ENCODE measurements at regions not wholly inside any gene's neighbourhood (a gene's known extent, or its start where the extent isn't known, plus 50 kb on each side); places are given as distances from the start of the nearest gene placed in this dataset.

DNA sequence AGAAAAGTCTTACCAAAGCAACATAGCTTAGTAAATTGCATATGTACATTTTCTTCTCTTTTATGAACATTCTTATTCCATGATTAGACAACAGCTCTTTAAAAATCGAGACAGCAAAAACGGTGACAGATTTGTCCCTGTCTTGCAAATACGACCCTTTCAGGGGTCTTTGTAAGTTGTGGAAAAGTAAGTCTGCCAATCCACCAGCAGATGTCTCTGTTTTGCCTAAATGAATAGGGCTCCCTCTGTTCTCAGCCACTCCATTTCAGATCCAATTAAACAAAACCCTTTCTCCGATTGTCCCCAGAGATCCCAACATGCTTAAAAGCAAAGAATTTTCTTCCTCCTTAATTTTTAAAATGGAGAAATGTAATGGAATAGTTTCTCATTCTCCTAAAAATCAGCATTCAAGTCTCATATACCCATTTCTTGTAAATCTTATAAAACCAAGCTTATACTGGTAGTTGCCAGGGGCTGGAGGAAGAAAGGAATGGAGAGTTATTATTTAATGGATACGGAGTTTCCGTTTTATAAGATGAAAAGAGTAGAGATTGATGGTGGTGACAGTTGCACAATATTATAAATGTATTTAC is 61.0 kb upstream of the NFE2L3 start:
- DNase-seq (ENCODE audit: low read depth in 2 of 2, low spot score in 1 of 2), result no peak

DNA sequence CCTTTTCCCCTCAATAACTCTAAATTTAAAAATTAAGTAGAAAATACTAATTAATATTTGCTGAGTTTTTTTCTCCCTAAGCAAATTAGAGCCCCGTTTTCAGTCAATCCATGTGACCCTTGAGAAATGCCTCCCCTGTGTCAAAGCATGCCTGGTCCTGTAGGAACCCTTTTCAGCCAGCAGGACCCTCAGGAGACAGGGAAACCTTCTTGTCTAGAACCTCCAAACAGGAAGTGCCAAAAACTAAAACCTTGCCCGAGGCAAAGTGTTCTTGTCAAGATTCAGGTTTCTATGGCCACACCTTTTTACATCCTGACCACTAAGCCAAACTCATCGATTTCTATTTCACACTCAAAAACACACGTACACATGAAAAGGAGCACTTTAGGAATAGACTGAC is 60.1 kb upstream of the NFE2L3 start:
- no peak for DNase-seq (ENCODE audit: low read depth in 2 of 2, low spot score in 1 of 2)

DNA sequence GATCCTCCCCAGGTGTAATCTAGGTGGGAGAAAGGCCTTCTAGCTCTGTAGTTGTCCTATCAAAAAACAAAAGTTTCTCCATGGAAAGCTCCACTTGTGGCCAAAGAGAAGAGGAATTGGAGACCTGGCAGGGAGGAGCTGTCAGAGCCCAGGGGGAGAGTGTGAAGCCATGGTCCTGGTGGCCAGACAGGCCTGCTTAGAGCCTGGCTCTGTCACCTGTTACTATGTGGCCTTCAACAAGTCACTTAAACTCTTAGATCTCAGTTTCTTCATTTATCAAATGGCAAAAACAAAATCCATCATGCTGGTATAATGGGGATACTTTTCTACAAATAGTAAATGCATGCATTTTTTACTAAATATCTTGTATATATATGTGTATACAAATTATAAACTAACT is 59.0 kb upstream of the NFE2L3 start:
- DNase-seq (ENCODE audit: low read depth in 2 of 2, low spot score in 1 of 2), result no peak

- DNase-seq (ENCODE audit: low read depth in 2 of 2, low spot score in 1 of 2), result no peak
These were observed 55.9 kb upstream of the NFE2L3 start for GRCh38 chr7:26096136-26096535.

DNA sequence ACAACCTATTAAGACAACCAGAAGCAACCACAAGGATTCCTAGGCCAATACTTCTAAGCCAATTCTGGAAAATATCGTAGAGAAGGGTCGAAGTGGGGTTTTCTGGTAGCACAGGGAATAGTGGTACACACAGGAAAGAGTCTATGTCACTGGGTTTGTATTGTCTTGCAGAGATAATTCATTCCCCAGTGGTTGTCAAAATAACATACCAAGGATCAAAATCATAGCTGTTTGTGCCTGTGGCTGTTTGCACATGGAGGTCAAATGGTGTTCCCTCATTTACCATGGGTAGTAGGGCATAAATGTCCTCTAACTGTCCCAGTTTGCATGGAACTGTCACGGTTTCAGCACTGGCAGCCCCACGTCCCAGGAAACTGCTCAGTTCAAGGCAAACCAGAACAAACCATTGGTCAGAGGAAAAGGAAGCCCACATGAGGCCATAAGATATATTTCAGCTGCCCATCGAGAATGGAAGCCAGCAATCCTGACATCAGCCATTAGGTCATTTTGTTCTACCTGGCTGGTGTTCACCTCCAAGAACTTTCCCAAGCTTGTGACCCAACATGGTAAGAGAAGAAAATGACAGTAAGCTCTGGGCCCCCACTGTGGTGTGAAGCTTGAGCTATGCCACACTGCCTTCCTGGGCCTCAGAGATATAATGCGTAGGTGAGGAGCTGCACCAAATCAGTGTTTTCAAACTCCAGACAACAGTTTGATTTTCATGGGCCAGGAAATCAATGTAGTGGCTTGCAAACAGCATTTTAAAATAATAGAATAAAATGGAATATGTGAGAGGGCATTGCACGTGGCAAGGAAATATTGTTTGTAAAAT is 53.9 kb upstream of the NFE2L3 start:
- no peak for DNase-seq (ENCODE audit: low read depth in 2 of 2, low spot score in 1 of 2)

DNA sequence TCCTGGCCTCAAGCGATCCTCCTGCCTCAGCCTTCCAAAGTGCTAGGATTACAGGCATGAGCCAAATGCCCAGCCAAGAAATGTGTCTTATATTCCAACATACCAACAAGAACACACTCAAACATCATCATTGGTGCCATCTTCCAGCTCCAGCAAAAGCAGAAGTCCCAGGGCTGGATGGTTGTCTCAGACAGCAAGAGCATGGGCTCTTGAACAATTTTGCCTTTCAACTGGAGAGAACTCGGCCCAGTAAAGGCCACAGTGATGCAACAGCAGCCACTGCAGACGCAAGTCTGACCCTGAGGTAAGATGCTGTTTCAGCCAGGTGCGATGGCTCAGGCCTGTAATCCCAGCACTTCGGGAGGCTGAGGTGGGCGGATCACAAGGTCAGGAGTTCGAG is 52.8 kb upstream of the NFE2L3 start:
- DNase-seq (ENCODE audit: low read depth in 2 of 2, low spot score in 1 of 2), result no peak

- DNase-seq (ENCODE audit: low read depth in 2 of 2, low spot score in 1 of 2), result no peak
These were observed 51.3 kb upstream of the NFE2L3 start for GRCh38 chr7:26100406-26101339.

- no peak for DNase-seq (ENCODE audit: low read depth in 2 of 2, low spot score in 1 of 2)
These were observed 50.4 kb upstream of the NFE2L3 start for GRCh38 chr7:26101361-26102151.

DNA sequence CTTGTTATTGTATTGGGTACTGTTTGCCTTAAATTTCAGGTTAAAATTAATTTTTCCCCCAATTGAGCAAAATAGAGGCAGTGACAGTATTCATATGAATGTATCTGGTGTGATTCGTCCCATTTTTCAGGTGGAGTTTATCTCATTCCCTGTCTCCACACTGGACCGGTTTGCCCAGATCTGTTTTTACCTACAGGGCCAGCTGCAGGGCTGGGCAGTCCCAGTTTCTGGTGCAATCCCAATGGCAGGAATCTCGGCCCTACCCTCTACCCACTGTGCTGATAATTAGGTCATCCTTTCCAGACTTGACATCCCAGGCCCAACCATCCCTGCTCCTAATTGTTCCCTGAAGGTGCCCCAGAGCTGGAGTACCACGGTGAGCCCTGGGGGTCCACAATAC is 49.8 kb upstream of the NFE2L3 start:
- no peak for DNase-seq (ENCODE audit: low read depth in 2 of 2, low spot score in 1 of 2)
